Fibroblast of skin of abdomen (primary cell): ENCODE measurements at regions not wholly inside any gene's neighbourhood (a gene's known extent, or its start where the extent isn't known, plus 50 kb on each side); places are given as distances from the start of the nearest gene placed in this dataset.
A peak's percentile ranks its signal among the peaks of the same experiment; 100 is the strongest.

Experiments used
- DNase-seq: peaks from one replicate; pipeline ENCODE4 v3.0.0-alpha.2; 2013

GRCh38 chr2:83764447-83765005 lies 694.6 kb downstream of the SUCLG1 start:
- no peak for DNase-seq

GRCh38 chr2:83757329-83757728 lies 701.8 kb downstream of the SUCLG1 start:
- no peak for DNase-seq

GRCh38 chr2:83756219-83756618 lies 702.9 kb downstream of the SUCLG1 start:
- no peak for DNase-seq

DNA sequence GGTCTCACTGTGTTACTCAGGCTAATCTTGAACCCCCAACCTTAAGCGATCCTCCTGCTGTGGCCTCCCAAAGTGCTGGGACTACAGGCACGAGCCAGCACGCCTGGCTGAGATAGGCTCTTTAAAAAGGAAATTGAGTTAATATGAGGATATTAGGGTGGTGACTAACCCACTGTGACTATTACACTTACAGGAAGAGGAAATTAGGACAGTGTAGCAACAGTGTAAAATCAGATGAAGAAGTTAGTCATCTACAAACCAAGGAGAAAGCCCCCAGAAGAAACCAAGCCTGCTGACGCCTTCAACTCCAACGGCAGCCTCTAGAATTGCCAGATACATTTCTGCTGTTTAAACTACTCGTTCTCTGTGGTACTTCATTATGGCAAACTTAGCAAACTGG lies 711.9 kb downstream of the SUCLG1 start:
- DNase-seq: no peak

GRCh38 chr2:83744855-83745254 lies 714.2 kb downstream of the SUCLG1 start:
- DNase-seq: no peak

- peak; percentile 44 for DNase-seq
These were observed 716.8 kb downstream of the SUCLG1 start for GRCh38 chr2:83742117-83742782.

GRCh38 chr2:83730223-83730622 lies 728.9 kb downstream of the SUCLG1 start:
- DNase-seq: peak; percentile 22

- DNase-seq: no peak
These were observed 733.3 kb downstream of the SUCLG1 start for GRCh38 chr2:83725735-83726134.

- DNase-seq: peak; percentile 36
These were observed 753.9 kb downstream of the SUCLG1 start for GRCh38 chr2:83705146-83705545.

DNA sequence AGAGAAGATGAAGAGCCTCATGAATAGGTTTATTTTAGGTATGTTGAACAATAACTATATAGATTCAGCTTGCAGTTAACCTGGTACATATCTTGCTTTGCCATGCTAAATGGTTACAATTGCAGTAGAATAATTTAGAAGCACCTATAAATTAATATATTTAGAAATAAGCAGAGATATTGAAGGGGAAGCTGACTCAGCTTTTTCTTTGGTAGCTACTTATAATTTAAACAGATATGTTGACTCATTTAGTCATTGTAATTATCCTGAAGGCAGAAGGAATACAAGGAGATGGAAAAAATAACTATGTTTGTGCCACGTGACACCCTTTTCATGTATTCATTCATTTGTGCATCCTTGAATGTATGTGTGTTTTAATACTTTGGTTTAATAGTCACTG lies 755.5 kb downstream of the SUCLG1 start:
- DNase-seq: no peak

DNA sequence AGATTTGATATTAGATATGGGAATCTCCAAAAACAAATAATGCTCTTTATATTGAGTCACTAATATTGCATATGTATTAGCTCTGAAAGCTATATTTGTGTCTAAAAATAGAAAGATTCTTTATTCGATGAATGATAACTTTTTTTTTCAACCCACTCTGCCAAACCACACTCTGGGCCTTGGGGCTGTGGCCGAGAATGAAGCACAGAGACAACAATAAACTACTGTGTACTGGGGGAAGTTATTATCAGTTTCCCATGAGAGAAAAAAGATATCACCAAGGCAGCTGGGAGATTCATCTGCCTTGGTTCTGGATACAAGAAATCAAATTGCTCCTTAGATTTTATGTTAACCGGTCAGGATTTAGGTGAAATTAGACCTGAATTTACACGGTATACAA lies 762.2 kb downstream of the SUCLG1 start:
- no peak for DNase-seq

- DNase-seq: no peak
These were observed 763.5 kb downstream of the SUCLG1 start for GRCh38 chr2:83695530-83695929.

DNA sequence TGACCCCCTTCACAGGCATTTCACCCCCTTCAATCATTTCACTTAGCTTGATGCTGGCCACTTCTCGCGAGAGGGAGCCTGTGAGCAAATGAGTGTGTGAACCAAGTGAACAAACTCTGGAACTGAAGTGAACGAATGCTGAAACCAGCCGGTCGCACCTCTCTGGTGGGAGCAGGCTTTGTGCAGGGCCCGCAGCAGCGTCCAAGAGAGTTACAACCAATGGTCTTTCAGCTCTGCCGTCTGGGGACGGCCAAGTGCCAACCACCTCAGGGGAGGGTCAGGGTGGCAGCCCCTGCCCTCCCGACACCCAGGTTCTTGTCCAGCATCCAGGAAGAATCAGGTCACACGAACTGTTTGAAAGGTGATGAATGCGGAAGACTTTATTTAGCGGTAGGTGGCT lies 764.0 kb downstream of the SUCLG1 start:
- no peak for DNase-seq

- DNase-seq: no peak
These were observed 769.7 kb downstream of the SUCLG1 start for GRCh38 chr2:83689402-83689801.

DNA sequence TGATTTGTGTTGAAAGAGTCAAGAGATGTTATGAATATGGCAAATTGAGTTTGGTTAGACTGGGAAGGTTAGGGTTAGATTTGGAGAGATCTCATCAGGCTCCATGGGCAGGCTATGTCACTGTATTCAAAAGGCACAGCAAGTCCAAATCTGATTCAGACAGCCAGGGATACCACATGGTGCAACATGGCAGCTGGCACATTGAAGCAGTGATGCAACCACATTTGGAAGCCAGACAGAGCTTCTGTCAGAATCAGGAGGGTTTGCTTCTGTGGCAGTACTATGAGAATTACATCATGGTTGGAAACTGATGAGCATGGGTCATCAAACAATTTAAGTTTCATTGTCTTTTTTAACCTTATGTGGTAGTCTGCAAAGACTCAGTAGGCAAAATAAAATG lies 772.2 kb downstream of the SUCLG1 start:
- DNase-seq: peak; percentile 13

DNA sequence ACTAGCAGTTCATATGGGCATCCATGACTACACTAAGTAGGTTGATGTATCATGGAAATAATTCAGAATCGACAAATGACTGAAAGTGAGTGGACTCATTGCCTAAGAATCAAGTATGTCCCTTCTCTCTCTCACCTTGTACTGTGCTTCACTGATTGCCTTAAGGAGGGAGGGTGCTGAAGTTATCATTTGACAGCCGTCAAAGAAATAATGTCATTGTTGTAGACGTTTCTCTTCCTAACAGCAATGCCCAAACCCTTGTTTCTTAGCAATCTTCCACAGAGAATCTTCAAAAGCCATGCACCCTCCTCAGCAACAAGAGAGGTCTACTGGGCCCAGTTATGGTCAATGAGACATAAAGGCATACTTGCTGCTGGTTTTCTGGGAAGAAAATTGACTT lies 785.0 kb downstream of the SUCLG1 start:
- no peak for DNase-seq

DNA sequence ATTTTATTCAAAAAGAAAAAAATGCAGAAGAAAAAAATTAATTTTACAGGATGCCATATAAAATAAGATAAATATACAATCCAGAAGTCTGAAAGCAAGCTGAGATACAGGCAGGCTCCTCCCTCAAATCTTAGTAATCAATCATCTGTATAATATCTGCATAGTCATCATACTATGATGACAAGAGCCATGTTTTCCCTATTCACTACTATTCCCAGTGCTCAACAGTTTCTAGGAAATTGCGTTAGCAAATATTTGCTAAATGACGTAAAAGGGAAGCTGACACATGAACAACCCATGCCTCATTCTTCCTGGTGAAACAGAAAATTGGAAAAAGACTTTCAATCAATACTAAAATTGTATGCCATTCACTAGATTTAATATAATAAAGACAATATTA lies 793.2 kb downstream of the SUCLG1 start:
- peak; percentile 88 for DNase-seq

GRCh38 chr2:83665154-83665553 lies 793.9 kb downstream of the SUCLG1 start:
- no peak for DNase-seq

GRCh38 chr2:83661711-83662110 lies 797.4 kb downstream of the SUCLG1 start:
- peak; percentile 53 for DNase-seq

GRCh38 chr2:83654091-83654611 lies 804.9 kb downstream of the SUCLG1 start:
- no peak for DNase-seq

GRCh38 chr2:83650898-83651297 lies 808.2 kb downstream of the SUCLG1 start:
- DNase-seq: peak; percentile 92

DNA sequence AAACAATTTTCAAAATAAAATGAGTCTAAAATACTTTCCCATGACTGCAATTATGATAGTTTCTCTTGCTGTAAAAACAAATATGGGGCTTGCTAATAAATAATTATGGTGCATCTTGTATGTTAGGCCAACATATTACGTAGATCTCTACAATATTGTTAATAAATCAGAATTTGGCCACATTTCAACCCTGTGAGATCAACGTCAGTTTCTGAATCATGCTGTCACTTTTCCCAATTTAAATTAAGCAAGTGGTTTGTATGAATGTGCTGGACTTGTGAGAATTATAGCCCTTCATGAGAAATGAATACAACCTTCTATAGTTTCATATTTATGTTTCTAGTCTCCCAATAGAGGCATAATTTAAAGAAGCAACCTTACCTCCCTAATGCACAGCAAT lies 808.9 kb downstream of the SUCLG1 start:
- peak; percentile 47 for DNase-seq

DNA sequence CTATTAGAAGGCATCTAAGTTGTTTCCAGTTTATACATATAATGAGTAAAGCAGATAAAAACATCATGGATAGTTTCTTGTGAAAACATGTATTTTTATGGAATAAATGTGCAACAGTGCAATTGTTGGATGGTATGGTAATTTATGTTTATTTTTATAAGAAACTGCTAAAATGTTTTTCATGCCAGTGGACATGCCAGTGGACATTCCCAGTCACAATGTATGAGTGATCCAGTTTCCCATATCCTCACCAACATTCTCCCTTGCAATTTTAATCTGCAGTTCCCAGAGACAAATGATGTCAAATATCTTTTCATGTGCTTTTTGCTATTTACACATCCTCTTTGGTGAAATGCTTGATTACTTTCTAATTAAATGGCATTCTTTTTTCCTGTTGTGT lies 818.6 kb downstream of the SUCLG1 start:
- DNase-seq: no peak

DNA sequence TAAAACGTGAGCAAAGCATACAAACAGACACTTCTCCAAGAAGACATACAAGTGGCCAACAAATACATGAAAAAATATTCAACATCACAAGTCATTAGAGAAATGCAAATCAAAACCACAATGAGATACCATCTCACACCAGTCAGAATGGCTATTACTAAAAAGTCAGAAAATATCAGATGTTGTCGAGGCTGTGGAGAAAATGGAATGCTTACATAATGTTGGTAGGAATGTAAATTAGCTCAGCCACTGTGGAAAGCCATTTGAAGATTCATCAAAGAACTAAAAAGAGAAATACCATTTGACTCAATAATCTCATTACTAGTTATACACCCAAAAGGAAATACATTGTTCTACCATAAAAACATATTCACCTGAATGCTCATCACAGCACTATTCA lies 825.7 kb downstream of the SUCLG1 start:
- DNase-seq: peak; percentile 88

DNA sequence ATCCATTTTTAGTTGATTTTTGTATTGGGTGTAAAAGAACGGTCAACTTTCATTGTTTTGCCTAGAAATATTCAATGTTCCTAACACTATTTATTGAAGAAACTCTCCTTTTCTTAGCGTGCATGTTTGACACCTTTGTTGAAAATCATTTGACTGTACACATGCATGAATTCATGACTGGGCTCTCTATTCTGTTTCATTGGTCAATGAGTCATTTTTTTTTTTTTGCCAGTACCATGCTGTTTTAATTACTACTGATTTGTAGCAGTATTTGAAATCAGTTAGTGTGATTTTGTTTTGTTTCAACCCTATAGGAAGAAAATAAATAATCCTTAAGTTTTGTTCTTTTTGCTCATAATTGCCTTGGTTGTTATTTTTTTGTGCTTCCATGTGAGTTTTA lies 828.7 kb downstream of the SUCLG1 start:
- DNase-seq: peak; percentile 57
